ENCODE measurements at regions not wholly inside any gene's neighbourhood (a gene's known extent, or its start where the extent isn't known, plus 50 kb on each side); places are given as distances from the start of the nearest gene placed in this dataset.

GRCh38 chr13:99827011-99827772 is 144.4 kb downstream of the ZIC5 start:
- 95 to 98% methylated on average over 7 to 8 of the region's 12 CpGs for WGBS, 2 donors
- intact Hi-C loops (cut with DNase I) = no loop called here
- no peaks in the 10 kb centered on the region for H3K36me3 ChIP-seq

GRCh38 chr13:99823961-99824360 is 147.6 kb downstream of the ZIC5 start:
- H3K4me1 ChIP-seq = no peaks in the 10 kb centered on the region
- intact Hi-C loops (cut with DNase I) = no loop called here
- no peak overlapping the region for H3K4me3 ChIP-seq
- TF ChIP-seq CTCF (IDR thresholded peaks at IDR 0.05) = no peak
- no peak for TF ChIP-seq POLR2A (IDR thresholded peaks at IDR 0.05)
- WGBS, 2 donors = 56 to 71% methylated on average over 2 of the region's 2 CpGs
- H3K36me3 ChIP-seq = no peaks in the 10 kb centered on the region
- no peaks in the 10 kb centered on the region for H3K27me3 ChIP-seq
- peaks cover 0 to 7% (median 0%) of the 10 kb centered on the region in 3 donors for H3K9me3 ChIP-seq
- DNase-seq = no peak
- no peak overlapping the region for H3K27ac ChIP-seq

More at GRCh38 chr13:99827011-99827772, 144.4 kb downstream of the ZIC5 start:
- Histone ChIP-seq H3K27me3 (no peaks in the 10 kb centered on the region), H3K4me1 (no peaks in the 10 kb centered on the region), H3K4me3 (no peak overlapping the region), H3K27ac (no peak overlapping the region), H3K9me3 (peaks cover 0 to 7% (median 0%) of the 10 kb centered on the region in 3 donors)
- no peak for DNase-seq
- TF ChIP-seq CTCF (IDR thresholded peaks at IDR 0.05) = no peak
- no peak for TF ChIP-seq POLR2A (IDR thresholded peaks at IDR 0.05)

GRCh38 chr13:99822820-99823219 is 148.7 kb downstream of the ZIC5 start:
- WGBS, 2 donors = 79 to 81% methylated on average over 2 of the region's 2 CpGs
- no peaks in the 10 kb centered on the region for H3K36me3 ChIP-seq
- H3K4me1 ChIP-seq = no peaks in the 10 kb centered on the region
- peaks cover 0 to 7% (median 0%) of the 10 kb centered on the region in 3 donors for H3K9me3 ChIP-seq
- H3K27ac ChIP-seq = no peak overlapping the region
- no peaks in the 10 kb centered on the region for H3K27me3 ChIP-seq
- no peak overlapping the region for H3K4me3 ChIP-seq
- no peak for DNase-seq
- intact Hi-C loops (cut with DNase I) = no loop called here
- TF ChIP-seq CTCF (IDR thresholded peaks at IDR 0.05) = no peak
- TF ChIP-seq POLR2A (IDR thresholded peaks at IDR 0.05) = no peak

- intact Hi-C loops (cut with DNase I) = no loop called here
- H3K36me3 ChIP-seq = no peaks in the 10 kb centered on the region
- no peak for TF ChIP-seq POLR2A (IDR thresholded peaks at IDR 0.05)
- no peak for TF ChIP-seq CTCF (IDR thresholded peaks at IDR 0.05)
- peaks cover 0 to 7% (median 0%) of the 10 kb centered on the region in 3 donors for H3K9me3 ChIP-seq
- H3K27ac ChIP-seq = no peak overlapping the region
- DNase-seq = no peak
- no peaks in the 10 kb centered on the region for H3K4me1 ChIP-seq
- H3K4me3 ChIP-seq = no peak overlapping the region
- H3K27me3 ChIP-seq = no peaks in the 10 kb centered on the region
- WGBS, 2 donors = 83 to 92% methylated on average over 3 of the region's 3 CpGs
Measured at GRCh38 chr13:99821741-99822140, 149.8 kb downstream of the ZIC5 start.

GRCh38 chr13:99819967-99820366 is 151.6 kb downstream of the ZIC5 start:
- DNase-seq = no peak
- Histone ChIP-seq H3K4me3 (no peak overlapping the region), H3K9me3 (peaks cover 0 to 7% (median 0%) of the 10 kb centered on the region in 3 donors), H3K36me3 (no peaks in the 10 kb centered on the region), H3K27me3 (no peaks in the 10 kb centered on the region), H3K4me1 (no peaks in the 10 kb centered on the region), H3K27ac (no peak overlapping the region)
- intact Hi-C loops (cut with DNase I) = no loop called here
- 58 to 68% methylated on average over 7 of the region's 7 CpGs for WGBS, 2 donors
- TF ChIP-seq POLR2A (IDR thresholded peaks at IDR 0.05) = no peak
- no peak for TF ChIP-seq CTCF (IDR thresholded peaks at IDR 0.05)
